ENCODE measurements at regions not wholly inside any gene's neighbourhood (a gene's known extent, or its start where the extent isn't known, plus 50 kb on each side); places are given as distances from the start of the nearest gene placed in this dataset.

DNA sequence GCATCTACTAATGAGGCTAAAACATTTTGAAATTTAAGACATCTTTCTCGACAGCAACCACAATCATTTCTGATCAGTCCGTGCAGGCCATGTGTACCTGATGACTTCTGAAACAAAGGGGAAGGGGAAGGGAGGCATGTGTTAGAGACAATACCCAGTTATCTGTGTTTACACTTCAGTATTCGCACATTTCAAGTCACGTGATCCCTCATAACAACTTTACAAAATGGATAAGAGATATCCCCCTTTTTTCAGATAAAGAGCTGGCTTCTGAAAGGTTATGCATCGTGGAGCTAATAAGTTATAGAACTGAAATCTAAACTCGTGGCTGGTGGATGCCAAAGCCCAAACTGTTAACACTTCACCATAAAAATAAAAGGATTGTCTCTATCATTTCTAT, 175.7 kb downstream of the CHRM3 start:
- no peak for DNase-seq (ENCODE audit: low spot score in 2 of 2, unreplicated experiment in 2 of 2)
- no peaks in the 10 kb centered on the region for H3K9me3 Mint-ChIP-seq
- H3K27ac Mint-ChIP-seq, result no peak overlapping the region
- no peaks in the 10 kb centered on the region for H3K36me3 Mint-ChIP-seq
- no peaks in the 10 kb centered on the region for H3K27me3 Mint-ChIP-seq (ENCODE audit: low read depth)
- no peak overlapping the region for H3K4me3 Mint-ChIP-seq
- H3K4me1 Mint-ChIP-seq, result peaks cover 12% of the 10 kb centered on the region
- no peak for TF ChIP-seq CTCF (IDR thresholded peaks at IDR 0.05; ENCODE audit: unreplicated experiment)

- Mint-ChIP-seq H3K4me1 (peaks cover 12% of the 10 kb centered on the region), H3K36me3 (no peaks in the 10 kb centered on the region), H3K9me3 (no peaks in the 10 kb centered on the region), H3K27me3 (ENCODE audit: low read depth) (no peaks in the 10 kb centered on the region), H3K27ac (no peak overlapping the region), H3K4me3 (no peak overlapping the region)
- no peak for DNase-seq (ENCODE audit: low spot score in 2 of 2, unreplicated experiment in 2 of 2)
- no peak for TF ChIP-seq CTCF (IDR thresholded peaks at IDR 0.05; ENCODE audit: unreplicated experiment)
Measured at GRCh38 chr1:239563681-239564080, 177.3 kb downstream of the CHRM3 start.

DNA sequence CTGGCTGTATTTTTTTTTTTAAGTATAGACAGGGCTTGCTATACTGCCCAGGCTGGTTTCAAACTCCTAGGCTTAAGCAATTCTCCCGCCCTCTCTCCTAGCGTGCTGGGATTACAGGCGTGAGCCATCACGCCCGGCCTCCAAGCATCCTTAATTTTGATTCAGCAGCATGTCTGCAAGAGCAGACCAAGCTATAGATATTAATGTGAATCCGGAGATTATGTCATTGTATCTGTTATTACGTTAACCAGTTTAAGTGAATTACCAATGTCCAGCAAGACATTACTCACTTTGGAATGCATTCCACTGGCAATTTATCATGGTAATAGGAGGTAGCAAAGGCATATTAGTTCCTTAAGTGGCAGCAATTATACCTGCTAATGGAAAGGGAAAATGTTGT, 179.7 kb downstream of the CHRM3 start:
- Mint-ChIP-seq H3K4me3 (no peak overlapping the region), H3K27ac (no peak overlapping the region), H3K36me3 (no peaks in the 10 kb centered on the region), H3K27me3 (ENCODE audit: low read depth) (no peaks in the 10 kb centered on the region), H3K9me3 (no peaks in the 10 kb centered on the region), H3K4me1 (peaks cover 12% of the 10 kb centered on the region)
- DNase-seq (ENCODE audit: low spot score in 2 of 2, unreplicated experiment in 2 of 2), result no peak
- no peak for TF ChIP-seq CTCF (IDR thresholded peaks at IDR 0.05; ENCODE audit: unreplicated experiment)

DNA sequence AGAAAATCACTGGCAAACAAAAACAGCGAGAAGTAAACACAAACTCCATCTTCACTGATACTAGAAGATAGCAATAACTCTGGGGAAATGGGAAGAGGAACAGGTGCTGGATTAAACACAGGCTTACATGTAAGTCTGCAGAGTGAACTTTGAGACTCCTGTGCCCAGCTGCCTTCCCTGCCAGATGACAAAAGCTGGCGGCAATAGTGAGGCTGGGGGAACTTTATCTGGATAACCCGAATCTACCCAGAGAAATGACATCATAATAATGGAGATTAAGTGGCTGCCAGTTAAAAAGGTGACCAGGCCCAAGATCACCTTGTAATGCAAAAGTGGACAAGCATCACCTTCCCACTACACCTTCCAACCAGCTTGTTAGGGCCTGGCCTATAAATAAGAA, 184.5 kb downstream of the CHRM3 start:
- Mint-ChIP-seq H3K4me1 (peaks cover 4% of the 10 kb centered on the region), H3K9me3 (no peaks in the 10 kb centered on the region), H3K27ac (no peak overlapping the region), H3K36me3 (no peaks in the 10 kb centered on the region), H3K4me3 (no peak overlapping the region), H3K27me3 (ENCODE audit: low read depth) (no peaks in the 10 kb centered on the region)
- DNase-seq (ENCODE audit: low spot score in 2 of 2, unreplicated experiment in 2 of 2), result no peak
- no peak for TF ChIP-seq CTCF (IDR thresholded peaks at IDR 0.05; ENCODE audit: unreplicated experiment)

GRCh38 chr1:239572183-239572582, 185.8 kb downstream of the CHRM3 start:
- H3K27ac Mint-ChIP-seq, result no peak overlapping the region
- no peak for TF ChIP-seq CTCF (IDR thresholded peaks at IDR 0.05; ENCODE audit: unreplicated experiment)
- H3K36me3 Mint-ChIP-seq, result no peaks in the 10 kb centered on the region
- no peaks in the 10 kb centered on the region for H3K9me3 Mint-ChIP-seq
- H3K27me3 Mint-ChIP-seq (ENCODE audit: low read depth), result peaks cover 1% of the 10 kb centered on the region
- H3K4me1 Mint-ChIP-seq, result no peaks in the 10 kb centered on the region
- no peak overlapping the region for H3K4me3 Mint-ChIP-seq
- no peak for DNase-seq (ENCODE audit: low spot score in 2 of 2, unreplicated experiment in 2 of 2)

DNA sequence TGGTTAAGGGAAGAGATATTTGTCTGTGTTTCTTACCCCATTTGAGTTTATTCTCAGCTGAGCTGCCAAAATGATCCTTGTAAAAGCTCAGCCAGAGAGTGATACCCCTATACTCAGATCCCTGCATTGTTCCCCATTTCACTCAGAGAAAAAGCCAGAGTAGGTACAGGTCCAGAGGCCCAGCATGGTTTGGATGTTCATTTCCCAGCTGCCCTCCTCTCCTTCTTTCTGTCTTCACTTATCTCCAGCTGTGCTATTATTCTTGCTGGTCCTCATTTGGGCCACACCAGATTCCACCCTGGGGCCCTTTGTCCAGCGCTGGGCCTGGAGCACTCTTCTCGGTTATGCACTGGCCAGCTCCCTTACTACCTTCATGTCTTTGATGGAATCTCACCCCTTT, 187.7 kb downstream of the CHRM3 start:
- H3K36me3 Mint-ChIP-seq, result no peaks in the 10 kb centered on the region
- H3K9me3 Mint-ChIP-seq, result no peaks in the 10 kb centered on the region
- H3K27me3 Mint-ChIP-seq (ENCODE audit: low read depth), result peaks cover 1% of the 10 kb centered on the region
- no peak overlapping the region for H3K27ac Mint-ChIP-seq
- no peak for TF ChIP-seq CTCF (IDR thresholded peaks at IDR 0.05; ENCODE audit: unreplicated experiment)
- DNase-seq (ENCODE audit: low spot score in 2 of 2, unreplicated experiment in 2 of 2), result no peak
- H3K4me1 Mint-ChIP-seq, result no peaks in the 10 kb centered on the region
- H3K4me3 Mint-ChIP-seq, result no peak overlapping the region

Data from mesothelial cell of epicardium (in vitro differentiated cells).